DMS53 (cell line): ENCODE measurements at regions not wholly inside any gene's neighbourhood (a gene's known extent, or its start where the extent isn't known, plus 50 kb on each side); places are given as distances from the start of the nearest gene placed in this dataset.
A peak's percentile ranks its signal among the peaks of the same experiment; 100 is the strongest.
"Not testable (repeated sequence)": the region's sequence is repeated elsewhere in the genome, so short reads cannot be mapped to it uniquely, and the experiment has no call there.

Experiments
- DNase-seq: peaks from one replicate; lab custom pipeline; 2025; lab: John Stamatoyannopoulos, UW

- DNase-seq, result no peak
These were observed 86.6 kb downstream of the C5orf15 start for GRCh38 chr5:133881576-133882388.

GRCh38 chr5:133878236-133878555, 90.2 kb downstream of the C5orf15 start:
- DNase-seq, result no peak

GRCh38 chr5:133877351-133878235, 90.8 kb downstream of the C5orf15 start:
- no peak for DNase-seq

- no peak for DNase-seq
These were observed 92.2 kb downstream of the C5orf15 start for GRCh38 chr5:133876266-133876665.

GRCh38 chr5:133875179-133875578, 93.2 kb downstream of the C5orf15 start:
- no peak for DNase-seq

- DNase-seq, result no peak
These were observed 95.0 kb downstream of the C5orf15 start for GRCh38 chr5:133873449-133873848.

GRCh38 chr5:133870661-133871060, 97.8 kb downstream of the C5orf15 start:
- DNase-seq, result no peak

- no peak for DNase-seq
These were observed 98.7 kb downstream of the C5orf15 start for GRCh38 chr5:133869519-133870335.

- DNase-seq, result peak; percentile 90
These were observed 99.4 kb downstream of the C5orf15 start for GRCh38 chr5:133868946-133869518.

GRCh38 chr5:133867851-133868545, 100.4 kb downstream of the C5orf15 start:
- no peak for DNase-seq

- no peak for DNase-seq
These were observed 101.1 kb downstream of the C5orf15 start for GRCh38 chr5:133867341-133867740.

GRCh38 chr5:133866903-133867245, 101.6 kb downstream of the C5orf15 start:
- no peak for DNase-seq

GRCh38 chr5:133866160-133866902, 102.1 kb downstream of the C5orf15 start:
- no peak for DNase-seq

- no peak for DNase-seq
These were observed 103.3 kb downstream of the C5orf15 start for GRCh38 chr5:133865113-133865512.

GRCh38 chr5:133864711-133865110, 103.7 kb downstream of the C5orf15 start:
- no peak for DNase-seq

GRCh38 chr5:133863857-133864585, 104.4 kb downstream of the C5orf15 start:
- no peak for DNase-seq

GRCh38 chr5:133861161-133861737, 107.2 kb downstream of the C5orf15 start:
- no peak for DNase-seq

GRCh38 chr5:133859073-133859472, 109.4 kb downstream of the C5orf15 start:
- DNase-seq, result no peak

GRCh38 chr5:133857595-133858313, 110.7 kb downstream of the C5orf15 start:
- DNase-seq, result not testable (repeated sequence)
